GM12864 (cell line): ENCODE measurements at regions not wholly inside any gene's neighbourhood (a gene's known extent, or its start where the extent isn't known, plus 50 kb on each side); places are given as distances from the start of the nearest gene placed in this dataset.

ENCODE experiments used
- DNase-seq: peaks from one replicate; pipeline ENCODE4 v3.0.0-alpha.2; 2011; ENCODE audit warnings: low read depth
- H3K4me3 ChIP-seq: 2 replicates; pipeline ENCODE4 v1.5.1; 2011; ENCODE audit warnings: mild to moderate bottlenecking, low read depth, low read length, control low read depth
- CTCF ChIP-seq: IDR thresholded peaks from 2 replicates; pipeline ENCODE4 v1.5.1; 2011; ENCODE audit warnings: low read depth, mild to moderate bottlenecking, moderate library complexity, low read length, control low read depth, inconsistent platforms; ENCODE audit errors: missing control alignments

DNA sequence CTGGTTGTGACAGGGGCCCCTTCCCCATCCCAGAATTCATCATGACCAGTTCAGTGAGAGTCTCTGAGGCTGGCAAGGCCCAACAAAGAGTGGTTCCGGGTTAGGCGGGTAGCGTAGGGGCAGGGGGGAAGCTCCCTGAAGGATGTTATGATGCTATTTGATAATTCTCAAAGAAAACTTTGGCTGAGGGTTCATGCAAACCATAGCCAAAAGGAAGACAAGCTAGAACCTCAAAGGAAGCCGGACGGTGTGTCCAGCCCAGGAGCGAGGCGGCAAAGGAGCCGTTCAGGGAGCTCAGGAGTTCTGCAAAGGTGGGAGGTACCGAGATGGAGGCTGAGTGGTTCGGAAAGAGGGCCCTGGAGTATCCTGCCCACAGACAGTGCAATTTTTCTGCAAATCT is 226.8 kb upstream of the RAB6C start:
- DNase-seq = no peak
- no peak overlapping the region for H3K4me3 ChIP-seq
- TF ChIP-seq CTCF = no peak

DNA sequence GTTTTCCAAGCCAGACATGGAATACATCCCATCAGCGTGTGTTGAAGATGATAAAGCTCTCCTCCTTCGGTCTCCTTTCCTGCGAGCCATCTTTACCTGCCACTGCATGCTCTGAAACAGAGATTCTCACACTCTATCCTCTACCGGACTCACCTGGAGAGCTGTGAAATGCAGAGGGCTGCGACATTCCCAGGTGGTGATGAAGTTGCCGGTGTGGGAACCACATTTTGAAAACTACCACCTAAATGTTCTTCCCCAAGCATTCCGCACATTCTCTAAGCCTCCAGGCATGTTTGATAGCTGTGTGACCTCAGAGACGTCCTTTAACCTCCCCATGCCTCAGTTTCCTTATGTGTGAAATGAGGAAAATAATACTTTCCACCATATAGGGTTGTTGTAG is 226.2 kb upstream of the RAB6C start:
- DNase-seq = no peak
- H3K4me3 ChIP-seq = no peak overlapping the region
- no peak for TF ChIP-seq CTCF

DNA sequence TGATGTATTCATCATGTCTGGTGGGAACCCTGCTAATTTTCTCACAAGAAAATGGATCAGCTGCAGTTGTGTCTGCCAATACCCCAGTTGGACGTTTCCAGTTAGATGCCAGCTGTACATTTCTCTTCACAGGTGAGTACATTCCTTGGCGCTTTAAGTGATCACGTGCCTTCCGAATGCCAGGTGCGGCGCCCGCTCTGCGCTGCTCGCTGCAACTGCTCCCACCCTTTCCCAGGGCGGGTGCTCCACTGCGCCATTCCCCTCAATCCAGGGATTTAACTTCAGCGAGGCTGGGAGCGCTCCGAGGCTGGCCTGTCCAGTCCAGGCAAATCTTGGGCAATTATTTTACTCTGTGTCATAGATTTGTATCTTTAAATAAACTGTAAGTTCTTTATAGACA is 225.0 kb upstream of the RAB6C start:
- no peak for DNase-seq
- H3K4me3 ChIP-seq = no peak overlapping the region
- no peak for TF ChIP-seq CTCF

DNA sequence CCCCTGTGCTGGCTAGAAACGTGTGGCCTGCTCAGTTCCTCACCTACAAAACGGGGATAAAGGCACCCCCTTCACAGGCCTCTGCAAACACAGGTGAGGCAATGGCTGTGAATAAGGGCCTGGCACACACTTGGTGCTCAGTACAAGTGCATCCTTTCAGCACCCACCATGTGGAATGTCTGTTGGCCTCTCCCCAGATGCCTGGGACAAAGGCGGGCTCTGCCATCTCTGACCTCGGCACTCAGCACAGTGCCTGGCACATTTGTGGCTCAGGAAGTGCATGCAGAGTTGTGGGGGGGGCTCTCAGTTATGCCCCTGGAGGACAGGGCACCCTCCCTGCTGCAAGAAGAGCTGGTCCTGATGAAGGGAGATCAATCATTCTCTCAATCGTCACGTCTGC is 224.6 kb upstream of the RAB6C start:
- TF ChIP-seq CTCF = no peak
- no peak overlapping the region for H3K4me3 ChIP-seq
- no peak for DNase-seq

- no peak overlapping the region for H3K4me3 ChIP-seq
- DNase-seq = no peak
Observed at GRCh38 chr2:129755786-129756185, 223.7 kb upstream of the RAB6C start.

GRCh38 chr2:129756276-129756675 is 223.2 kb upstream of the RAB6C start:
- TF ChIP-seq CTCF = no peak
- no peak overlapping the region for H3K4me3 ChIP-seq
- no peak for DNase-seq

More at GRCh38 chr2:129755786-129756185, 223.7 kb upstream of the RAB6C start:
- no peak for TF ChIP-seq CTCF

DNA sequence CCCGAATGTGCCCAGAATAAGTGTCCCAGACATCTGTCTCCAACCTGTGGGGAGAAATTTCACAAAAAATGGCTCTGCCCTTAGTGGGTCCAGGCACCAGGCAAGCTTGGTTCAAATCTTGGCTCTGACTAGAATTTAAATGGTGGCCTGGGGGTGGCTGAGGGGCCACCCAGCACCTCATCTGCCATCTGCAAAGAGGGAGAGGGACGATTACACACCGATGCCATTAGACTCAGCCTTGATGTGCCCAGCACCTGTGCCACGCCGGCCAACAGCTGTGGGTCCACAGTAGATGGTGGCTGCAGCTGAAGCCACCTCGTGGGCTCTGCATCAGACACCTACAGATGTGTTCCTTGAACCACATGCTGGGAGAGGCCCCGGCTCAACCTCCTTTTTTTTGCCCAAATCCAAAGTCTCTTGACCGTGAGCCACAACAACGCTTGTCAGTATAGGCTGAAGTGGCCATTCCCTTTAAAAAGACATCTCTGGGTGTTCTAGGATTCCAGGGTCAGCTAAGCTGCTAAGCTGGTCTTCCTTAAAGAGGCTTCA is 222.0 kb upstream of the RAB6C start:
- no peak for TF ChIP-seq CTCF
- no peak for DNase-seq
- no peak overlapping the region for H3K4me3 ChIP-seq
